GM21390 (cell line): ENCODE measurements at regions not wholly inside any gene's neighbourhood (a gene's known extent, or its start where the extent isn't known, plus 50 kb on each side); places are given as distances from the start of the nearest gene placed in this dataset.

ENCODE experiments used
- ATAC-seq: cut with Tn5 transposase; IDR thresholded peaks from one replicate; pipeline ENCODE4 v1.9.1; 2021; ENCODE audit not compliant: unreplicated experiment

DNA sequence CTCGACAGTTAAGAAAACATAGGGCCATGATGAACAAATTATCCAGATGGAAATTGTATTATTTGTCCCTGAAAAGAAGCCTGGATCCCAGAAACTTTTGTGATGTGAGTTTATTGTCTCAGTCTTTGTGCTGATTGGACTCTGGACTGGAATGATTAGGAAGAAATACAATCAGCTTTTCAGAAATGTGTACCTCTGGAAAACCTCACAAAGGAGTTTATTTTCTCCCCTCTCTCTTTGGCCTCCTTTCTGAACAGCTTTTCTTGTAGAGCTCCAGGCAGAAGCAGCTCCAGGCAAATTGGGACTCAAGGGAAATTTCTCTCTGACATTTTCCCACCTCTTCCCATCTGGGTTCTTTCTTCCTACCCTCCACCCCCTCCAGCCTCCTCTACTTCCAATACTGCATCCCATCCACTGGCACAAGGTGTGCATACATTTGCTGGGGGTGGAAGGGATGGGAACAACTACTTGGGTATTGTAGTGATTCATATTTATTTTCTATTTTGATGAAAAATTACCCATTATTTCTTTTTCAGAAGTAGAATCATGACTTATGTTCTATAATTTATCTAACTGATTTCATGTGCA, 119.7 kb downstream of the CD47 start:
- no peak for ATAC-seq

GRCh38 chr3:107969994-107970819, 120.6 kb downstream of the CD47 start:
- no peak for ATAC-seq

DNA sequence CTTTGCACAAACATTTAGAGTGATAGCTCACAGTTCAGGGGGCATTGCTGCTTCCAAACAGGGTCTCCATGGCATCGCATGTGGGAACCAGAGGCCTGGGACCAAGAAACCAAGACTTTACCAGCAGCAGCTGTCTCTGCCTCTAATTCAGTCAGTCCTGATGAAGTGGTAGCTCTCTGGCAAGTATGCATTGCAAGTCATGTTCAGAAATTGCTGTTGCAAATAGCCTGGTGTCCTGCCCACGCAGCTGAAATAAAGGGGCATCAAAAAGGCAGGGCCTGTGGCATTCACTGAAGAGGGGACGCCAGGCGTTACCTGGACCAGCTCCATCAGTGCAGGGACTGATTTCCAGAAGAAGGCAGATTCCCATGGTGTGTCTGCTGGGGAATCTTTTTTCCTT, 121.3 kb downstream of the CD47 start:
- ATAC-seq, result no peak

DNA sequence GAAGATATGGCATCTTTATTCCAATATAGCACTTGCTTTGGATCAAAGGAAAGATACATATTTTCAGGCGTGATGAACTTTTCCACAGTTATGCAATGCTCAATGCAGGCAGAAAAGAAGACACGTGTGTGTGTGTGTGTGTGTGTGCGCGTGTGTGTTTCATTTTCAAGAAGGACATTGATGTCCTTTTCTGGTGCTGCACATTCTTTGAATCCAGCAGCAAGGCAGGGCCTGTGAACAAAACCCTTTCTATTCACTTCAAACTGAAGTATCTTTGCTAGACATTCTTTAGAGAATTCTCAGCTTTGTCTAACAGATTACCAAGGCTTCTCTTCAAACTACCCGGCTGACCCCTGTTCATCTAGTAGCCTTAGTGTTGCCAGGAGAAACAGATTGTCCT, 124.6 kb downstream of the CD47 start:
- no peak for ATAC-seq

- ATAC-seq, result no peak
Measured at GRCh38 chr3:107965136-107965655, 125.6 kb downstream of the CD47 start.

DNA sequence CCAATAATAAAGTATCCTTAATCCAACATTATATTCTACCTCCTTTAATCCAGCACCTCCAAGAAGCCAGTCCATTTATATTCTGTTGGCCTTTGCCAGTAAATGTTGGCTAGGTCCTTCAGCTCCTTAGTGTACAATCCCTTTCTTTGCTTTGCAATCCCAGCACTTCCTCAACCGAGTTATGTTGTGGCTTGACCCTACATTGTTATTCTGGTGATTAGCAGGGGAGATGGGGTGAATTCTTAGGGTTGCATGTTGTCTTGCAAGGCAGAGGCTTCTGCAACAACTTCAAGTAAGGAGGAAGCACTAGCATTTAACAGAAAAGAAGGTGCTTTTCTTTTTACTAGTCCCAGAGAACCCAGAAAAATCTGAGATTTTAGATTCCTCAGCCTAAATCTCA, 127.2 kb downstream of the CD47 start:
- no peak for ATAC-seq

DNA sequence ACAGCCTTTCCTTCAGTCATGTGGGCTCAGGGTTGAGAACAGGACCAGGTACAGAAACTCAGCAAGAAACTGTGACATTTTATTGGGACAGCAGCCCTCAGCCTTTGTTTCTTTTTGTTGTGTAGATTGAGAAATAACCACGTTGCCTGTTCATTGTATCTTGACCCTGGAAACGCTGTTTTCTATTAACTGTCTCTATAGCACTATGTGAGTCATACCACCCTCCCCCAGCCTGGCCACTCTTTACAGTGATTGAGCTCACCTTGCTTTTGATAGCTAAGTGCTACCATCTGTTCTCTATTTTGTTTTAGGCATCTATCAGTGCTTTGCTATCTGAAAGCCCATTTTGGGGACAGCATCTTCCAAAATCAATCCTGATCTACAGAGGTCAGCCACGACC, 127.9 kb downstream of the CD47 start:
- ATAC-seq, result no peak

- no peak for ATAC-seq
Measured at GRCh38 chr3:107962037-107962436, 128.8 kb downstream of the CD47 start.

- ATAC-seq, result no peak
Measured at GRCh38 chr3:107959550-107960154, 131.2 kb downstream of the CD47 start.

- ATAC-seq, result no peak
Measured at GRCh38 chr3:107958146-107958545, 132.7 kb downstream of the CD47 start.

DNA sequence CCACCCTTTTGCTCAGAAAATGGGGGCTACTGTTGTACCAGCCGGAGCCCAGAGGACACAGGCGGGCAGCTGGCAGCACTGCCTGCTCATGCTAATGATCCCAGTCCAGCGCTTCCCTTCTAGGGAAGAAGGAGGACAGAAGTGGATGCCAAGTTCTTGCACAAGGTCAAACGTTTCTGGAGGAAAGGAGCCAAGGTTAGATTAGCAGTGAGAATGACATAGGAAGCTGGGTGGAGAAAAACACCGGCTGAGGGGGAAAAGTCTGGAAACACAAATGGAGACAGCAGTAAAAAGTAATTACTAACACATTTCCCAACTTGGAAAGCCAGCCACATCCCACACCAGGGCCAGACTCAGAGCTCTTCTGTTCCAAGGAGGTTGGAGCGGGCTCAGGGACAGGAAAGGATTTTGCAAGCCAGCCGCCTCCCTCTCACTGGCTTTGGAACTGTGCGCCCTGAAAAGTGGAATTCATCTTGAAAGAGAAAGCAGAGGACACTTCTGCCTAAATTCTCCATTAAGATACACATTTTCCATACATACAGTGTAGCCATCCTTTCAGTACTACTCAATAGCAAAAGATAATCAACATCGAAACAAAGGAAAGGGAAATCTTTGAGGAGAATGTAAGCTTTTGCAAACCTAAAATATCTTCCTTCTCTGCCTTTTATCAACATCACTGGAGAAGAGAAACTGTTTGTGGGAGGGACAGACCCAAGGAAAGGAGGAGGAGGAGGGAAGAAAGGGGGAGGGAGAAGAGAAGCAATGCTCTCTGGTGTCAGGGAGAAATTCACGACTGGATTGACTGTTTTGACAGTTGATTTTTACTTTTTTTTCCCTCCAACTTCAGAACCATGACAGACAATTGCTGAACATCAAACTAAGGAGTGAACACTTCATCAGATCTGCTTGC, 133.6 kb downstream of the CD47 start:
- ATAC-seq, result no peak

- no peak for ATAC-seq
Measured at GRCh38 chr3:107954845-107955244, 136.0 kb downstream of the CD47 start.

GRCh38 chr3:107953722-107954121, 137.1 kb downstream of the CD47 start:
- ATAC-seq, result no peak

- no peak for ATAC-seq
Measured at GRCh38 chr3:107951126-107951525, 139.7 kb downstream of the CD47 start.

DNA sequence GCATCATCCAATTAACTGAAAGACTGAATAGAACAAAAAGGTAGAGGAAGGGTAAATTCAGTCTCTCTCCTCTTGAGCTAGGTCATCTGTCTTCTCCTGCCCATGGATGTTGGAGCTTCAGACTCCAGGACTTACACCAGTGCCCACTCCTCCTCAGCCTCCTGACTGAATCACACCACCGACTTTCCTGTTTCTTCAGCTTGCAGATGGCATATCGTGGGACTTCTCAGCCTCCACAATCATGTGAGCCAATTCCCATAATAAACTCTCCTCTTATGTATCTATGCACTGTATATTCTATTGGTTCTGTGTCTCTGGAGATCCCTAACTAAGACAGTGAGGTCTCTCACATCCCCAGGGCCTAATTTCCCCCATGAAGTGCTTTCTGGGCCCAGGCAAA, 140.4 kb downstream of the CD47 start:
- no peak for ATAC-seq

DNA sequence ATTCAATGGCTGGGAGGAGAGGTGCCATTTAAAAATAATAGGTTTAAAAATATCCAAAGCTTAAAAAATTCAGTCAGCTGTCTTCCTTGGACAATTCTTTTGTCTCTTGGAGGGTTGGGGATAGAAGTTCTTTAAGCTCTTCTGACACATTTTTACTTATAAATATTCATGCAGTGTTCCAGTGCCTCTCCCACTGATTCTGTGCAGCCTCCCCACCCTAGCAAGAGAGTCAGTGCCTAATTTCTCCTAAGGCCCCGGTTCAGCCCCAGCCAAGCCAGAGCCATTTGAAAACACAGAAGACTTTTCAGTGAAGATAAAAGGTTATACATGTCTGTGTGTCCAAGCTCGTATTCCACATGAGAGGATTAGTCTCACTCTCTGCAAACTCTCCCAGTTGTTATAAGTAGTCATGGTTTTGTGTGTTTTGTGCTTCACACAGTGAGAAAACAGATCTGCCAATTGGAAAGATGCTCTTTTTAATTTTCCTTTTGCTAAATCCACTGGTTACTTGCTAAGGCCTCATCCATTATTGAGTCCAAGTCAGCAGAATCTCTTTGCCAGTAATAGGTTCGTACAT, 141.3 kb downstream of the CD47 start:
- ATAC-seq, result no peak

DNA sequence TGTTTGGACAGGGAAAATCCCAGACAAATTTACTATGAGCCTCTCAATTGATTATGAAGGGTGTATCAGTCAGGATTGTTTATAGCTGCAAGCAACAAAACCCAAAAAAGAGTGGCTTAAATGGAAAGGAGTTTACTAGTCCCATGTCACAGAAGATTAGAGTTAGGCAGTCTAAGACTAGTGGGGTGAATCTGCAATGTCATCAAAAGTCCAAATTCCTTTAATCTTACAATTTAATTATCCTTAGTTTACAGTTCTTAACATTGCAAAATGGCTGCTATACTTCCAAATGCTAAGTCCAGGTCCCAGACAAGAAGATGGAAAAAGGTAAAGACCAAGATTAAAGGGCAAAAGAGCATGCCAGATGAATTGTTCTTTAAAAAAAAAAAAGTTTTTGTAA, 143.6 kb downstream of the CD47 start:
- ATAC-seq, result no peak

DNA sequence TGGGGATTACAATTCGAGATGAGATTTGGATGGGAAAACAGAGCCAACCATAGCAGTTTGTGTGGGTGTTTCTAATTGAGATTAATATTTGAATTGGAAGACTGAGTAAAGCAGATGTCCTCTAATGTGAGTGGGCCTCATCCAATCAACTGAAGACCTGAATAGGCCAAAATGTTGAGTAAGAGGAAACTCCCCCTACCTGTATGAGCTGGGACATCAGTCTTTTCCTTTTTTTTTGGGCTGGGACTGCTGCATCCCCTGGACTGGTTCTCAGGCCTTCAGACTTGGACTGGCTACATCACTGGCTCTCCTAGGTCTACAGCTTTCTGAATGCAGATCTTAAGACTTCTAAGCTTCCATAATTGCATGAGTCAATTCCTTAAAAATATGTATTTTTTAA, 144.1 kb downstream of the CD47 start:
- ATAC-seq, result no peak

DNA sequence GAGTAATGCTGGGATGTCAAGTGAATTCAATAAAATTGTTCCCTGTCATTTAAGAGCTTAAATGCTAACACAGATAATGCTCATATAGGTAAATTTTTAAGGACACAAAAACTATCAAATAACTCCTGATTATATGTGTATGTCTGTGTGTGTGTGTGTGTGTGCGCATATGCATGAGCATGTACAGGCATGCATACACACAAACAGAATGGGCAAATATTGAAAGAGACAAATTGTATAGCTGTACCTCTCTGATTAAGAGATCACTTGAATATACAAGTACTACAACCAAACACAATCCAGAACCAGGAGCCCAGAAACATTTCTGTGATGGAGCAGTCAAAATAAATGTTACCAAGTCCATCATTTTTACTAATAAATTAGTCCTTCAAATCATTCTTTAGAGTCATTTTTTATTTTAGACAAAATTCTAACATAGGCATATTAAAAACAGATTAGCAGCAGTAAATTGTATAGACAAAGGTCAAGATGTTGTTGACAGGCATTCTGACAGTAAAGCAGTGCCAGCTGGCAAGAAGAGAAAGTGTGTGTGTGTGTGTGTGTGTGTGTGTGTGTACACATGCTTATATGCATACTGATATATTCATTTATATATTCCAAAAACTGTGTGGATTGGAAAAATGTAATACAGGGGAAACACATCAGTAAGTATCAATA, 145.3 kb downstream of the CD47 start:
- ATAC-seq, result no peak
